HEK293 (cell line): ENCODE measurements at regions not wholly inside any gene's neighbourhood (a gene's known extent, or its start where the extent isn't known, plus 50 kb on each side); places are given as distances from the start of the nearest gene placed in this dataset.

Experiments used
- ELK4 ChIP-seq: IDR thresholded peaks from 2 replicates; pipeline ENCODE4 v1.6.1; 2011; ENCODE audit warnings: mild to moderate bottlenecking, low read depth, low read length, borderline replicate concordance
- IKZF3 ChIP-seq: fragments of 450-650 bp; IDR thresholded peaks from 2 replicates; pipeline ENCODE4 v1.5.0; 2018; ENCODE audit warnings: missing biosample characterization, mild to moderate bottlenecking, missing genetic modification characterization, moderate library complexity
- PBX3 ChIP-seq: sonication (generic); formaldehyde crosslinking; IDR thresholded peaks from 2 replicates; pipeline ENCODE4 v1.8.1; 2022; ENCODE audit warnings: mild to moderate bottlenecking, moderate library complexity, missing genetic modification reagents
- PRDM10 ChIP-seq: fragments of 450-650 bp; formaldehyde crosslinking; IDR thresholded peaks from 2 replicates; pipeline ENCODE4 v1.5.1; 2016; ENCODE audit warnings: missing biosample characterization, missing genetic modification characterization
- ZFP41 ChIP-seq: fragments of 450-650 bp; formaldehyde crosslinking; IDR thresholded peaks from 2 replicates; pipeline ENCODE4 v1.5.1; 2016; ENCODE audit warnings: missing biosample characterization, missing genetic modification characterization, borderline replicate concordance
- ZNF366 ChIP-seq: fragments of 450-650 bp; formaldehyde crosslinking; conservative IDR thresholded peaks from 2 replicates; pipeline ENCODE4 v1.5.1; 2016; ENCODE audit warnings: missing biosample characterization, missing genetic modification characterization
- ZNF530 ChIP-seq: fragments of 450-650 bp; formaldehyde crosslinking; IDR thresholded peaks from 2 replicates; pipeline ENCODE4 v1.5.1; 2016; ENCODE audit warnings: low read depth, missing biosample characterization, missing genetic modification characterization
- ZNF624 ChIP-seq: fragments of 450-650 bp; formaldehyde crosslinking; IDR thresholded peaks from 2 replicates; pipeline ENCODE4 v1.5.1; 2017; ENCODE audit warnings: missing biosample characterization, missing genetic modification characterization
- ZNF654 ChIP-seq: fragments of 450-650 bp; formaldehyde crosslinking; IDR thresholded peaks from 2 replicates; pipeline ENCODE4 v1.5.1; 2016; ENCODE audit warnings: low read depth, missing biosample characterization, missing genetic modification characterization
- ZNF660 ChIP-seq: fragments of 450-650 bp; IDR thresholded peaks from 2 replicates; pipeline ENCODE4 v1.5.1; 2018; ENCODE audit warnings: missing biosample characterization, mild to moderate bottlenecking, missing genetic modification characterization
- ZNF670 ChIP-seq: fragments of 450-650 bp; formaldehyde crosslinking; IDR thresholded peaks from 2 replicates; pipeline ENCODE4 v1.5.1; 2016; ENCODE audit warnings: missing biosample characterization, missing genetic modification characterization, low read depth
- ZSCAN16 ChIP-seq: fragments of 450-650 bp; formaldehyde crosslinking; IDR thresholded peaks from 2 replicates; pipeline ENCODE4 v1.5.1; 2016; ENCODE audit warnings: missing biosample characterization, missing genetic modification characterization

GRCh38 chr16:64149756-64150155 lies 972.1 kb downstream of the CDH11 start:
- TF ChIP-seq IKZF3 (tag by site-specific recombination): no peak
- TF ChIP-seq ZSCAN16 (tag by site-specific recombination): no peak
- no peak for TF ChIP-seq PBX3
- TF ChIP-seq ZNF624: no peak
- TF ChIP-seq ZNF530: no peak
- no peak for TF ChIP-seq ZNF366 (tag by site-specific recombination)
- TF ChIP-seq ZNF654 (tag by site-specific recombination): no peak
- TF ChIP-seq ZNF660 (tag by site-specific recombination): no peak
- no peak for TF ChIP-seq PRDM10 (tag by site-specific recombination)
- TF ChIP-seq ZFP41: no peak
- no peak for TF ChIP-seq ZNF670
- TF ChIP-seq ELK4: no peak
